K562 (cell line): ENCODE measurements at regions not wholly inside any gene's neighbourhood (a gene's known extent, or its start where the extent isn't known, plus 50 kb on each side); places are given as distances from the start of the nearest gene placed in this dataset.

Experiments used
- ATAC-seq: fragments of 200-7000 bp; cut with Tn5 transposase; 3 replicates; pipeline ENCODE4 v1.9.1; 2020; ENCODE audit warnings: moderate library complexity
- BruUV-seq: library from RNA; stranded (reverse); fragments of 400-500 nt; replicated peaks from 2 replicates; lab custom pipeline; 2021; lab: Mats Ljungman, UMichigan
- CTCF ChIA-PET: fragments of 300-600 bp; formaldehyde crosslinking; extraction: SDS; loops from one replicate; lab custom pipeline; 2021; ENCODE audit warnings: low intra/inter-chr PET ratio; lab: Yijun Ruan, JAX
- POLR2A ChIA-PET: fragments of 300-600, 350-650 bp; sonication (Branson Sonifier 250); formaldehyde crosslinking; extraction: SDS; loops from one replicate; lab custom pipeline; 2021; ENCODE audit warnings: antibody characterized with exemption, inconsistent platforms; lab: Yijun Ruan, JAX
- DNase-seq, 4 experiments: peaks; one replicate each; pipeline versions ENCODE4 v3.0.0 to v3.0.0-alpha.2; 2011 to 2018; ENCODE audit warnings: low spot score in 3 of 4, mixed read lengths in 3 of 4; ENCODE audit errors: extremely low read depth in 1 of 4
- FAIRE-seq: peaks from 2 replicates; lab custom pipeline; 2011; peaks lifted over from hg19 to GRCh38; lab: Jason Lieb, UNC
- H2AFZ ChIP-seq: 2 replicates; pipeline ENCODE4 v1.6.0; 2011; ENCODE audit warnings: low read depth, low read length, control low read depth, inconsistent platforms
- H3K27ac ChIP-seq: fragments of 200-600 bp; 3 replicates; pipeline ENCODE4 v1.8.0; 2011; ENCODE audit warnings: low read depth, mild to moderate bottlenecking, control low read depth, inconsistent platforms, low read length, moderate library complexity, mixed read lengths; ENCODE audit errors: extremely low read depth
- H3K27me3 ChIP-seq, 2 experiments: fragments of 300-600 bp in 1 of 2; 2 replicates in 1 of 2; 3 replicates in 1 of 2; pipeline versions ENCODE4 v1.6.0 to v1.8.0; 2011; ENCODE audit warnings: inconsistent platforms in 2 of 2, low read length in 2 of 2, mild to moderate bottlenecking in 1 of 2, mixed read lengths in 1 of 2, moderate library complexity in 1 of 2; ENCODE audit not compliant: control insufficient read depth in 2 of 2, insufficient read depth in 2 of 2
- H3K36me3 ChIP-seq: fragments of 300-600 bp; 3 replicates; pipeline ENCODE4 v1.8.0; 2011; ENCODE audit warnings: mild to moderate bottlenecking, low read length, inconsistent platforms; ENCODE audit not compliant: control insufficient read depth, insufficient read depth
- H3K4me1 ChIP-seq, 2 experiments: fragments of 200-600 bp in 1 of 2; replicated peaks in 1 of 2; 2 replicates in 1 of 2; 3 replicates in 1 of 2; pipeline versions ENCODE4 v1.5.1 to v1.8.0; 2011; ENCODE audit warnings: inconsistent platforms in 2 of 2, low read length in 2 of 2, mild to moderate bottlenecking in 1 of 2, mixed read lengths in 1 of 2, moderate library complexity in 1 of 2; ENCODE audit not compliant: control insufficient read depth in 2 of 2, insufficient read depth in 2 of 2
- H3K4me2 ChIP-seq: 2 replicates; pipeline ENCODE4 v1.6.1; 2011; ENCODE audit warnings: low read length, control low read depth, inconsistent platforms, mixed read lengths; ENCODE audit not compliant: insufficient read depth
- H3K4me3 ChIP-seq: fragments of 200-600 bp; sonication (generic), shearing (Covaris generic); 2 replicates; pipeline ENCODE4 v1.5.1; 2016; ENCODE audit warnings: control low read depth, inconsistent platforms
- H3K79me2 ChIP-seq: fragments of 200-600 bp; 3 replicates; pipeline ENCODE4 v1.8.0; 2011; ENCODE audit warnings: low read length, inconsistent platforms; ENCODE audit not compliant: control insufficient read depth, insufficient read depth
- H3K9ac ChIP-seq, 2 experiments: 2 replicates each; pipeline versions ENCODE4 v1.6.0 to v1.6.1; 2011; ENCODE audit warnings: low read depth in 2 of 2, low read length in 2 of 2, control low read depth in 1 of 2, inconsistent platforms in 1 of 2, mild to moderate bottlenecking in 1 of 2, mixed read lengths in 1 of 2; ENCODE audit not compliant: insufficient read depth in 1 of 2
- H3K9me1 ChIP-seq: one replicate; pipeline ENCODE4 v1.6.0; 2011; ENCODE audit warnings: inconsistent platforms, mild to moderate bottlenecking, low read length, moderate library complexity; ENCODE audit not compliant: control insufficient read depth, insufficient read depth
- H3K9me3 ChIP-seq: replicated peaks from 2 replicates; pipeline ENCODE4 v1.5.1; 2011; ENCODE audit warnings: low read depth, low read length, inconsistent platforms; ENCODE audit not compliant: control insufficient read depth, insufficient read depth
- H4K20me1 ChIP-seq: replicated peaks from 2 replicates; pipeline ENCODE4 v1.6.1; 2011; ENCODE audit warnings: low read length, inconsistent platforms, mixed read lengths; ENCODE audit not compliant: control insufficient read depth, insufficient read depth
- ELF4 ChIP-seq: fragments of 450-650 bp; formaldehyde crosslinking; IDR thresholded peaks from 2 replicates; pipeline ENCODE4 v1.4.0; 2022; ENCODE audit warnings: missing genetic modification characterization
- ERF ChIP-seq: fragments of 450-650 bp; formaldehyde crosslinking; IDR thresholded peaks from 2 replicates; pipeline ENCODE4 v1.4.0; 2020; ENCODE audit warnings: mild to moderate bottlenecking, mixed read lengths
- ZBTB17 ChIP-seq: fragments of 450-650 bp; formaldehyde crosslinking; IDR thresholded peaks from 2 replicates; pipeline ENCODE4 v1.4.0; 2020; ENCODE audit warnings: mild to moderate bottlenecking
- WGBS: fragments of 100-300 bp; shearing (Covaris generic); methylation state at CpG from one replicate; pipeline ENCODE4 v1.1.6; 2016; ENCODE audit warnings: low coverage, mixed read lengths; ENCODE audit not compliant: insufficient coverage; ENCODE audit errors: missing lambda C conversion rate; 5-methylcytosine and 5-hydroxymethylcytosine counted together
- in situ Hi-C: fragments of 300-500 bp; cut with MboI; formaldehyde crosslinking; loops from 4 replicates; pipeline ENCODE4 v1.15.0; 2018; ENCODE audit warnings: inconsistent platforms, mixed read lengths
- intact Hi-C: fragments of 100-400 bp; cut with micrococcal nuclease; formaldehyde crosslinking; loops from 2 replicates; pipeline ENCODE4 v1.14.2; 2022
- TF ChIP-seq, protein P1 (sequence below), 3 experiments: IDR thresholded peaks in 2 of 3; conservative IDR thresholded peaks in 1 of 3; 2 replicates each; pipeline ENCODE4 v1.5.1; 2011 to 2012; ENCODE audit warnings: low read length in 3 of 3, mild to moderate bottlenecking in 3 of 3, control low read depth in 2 of 3, improper control_type of control experiment in 1 of 3, inconsistent platforms in 1 of 3, low read depth in 1 of 3, mixed read lengths in 1 of 3, moderate library complexity in 1 of 3; ENCODE audit not compliant: insufficient read depth in 2 of 3

DNA sequence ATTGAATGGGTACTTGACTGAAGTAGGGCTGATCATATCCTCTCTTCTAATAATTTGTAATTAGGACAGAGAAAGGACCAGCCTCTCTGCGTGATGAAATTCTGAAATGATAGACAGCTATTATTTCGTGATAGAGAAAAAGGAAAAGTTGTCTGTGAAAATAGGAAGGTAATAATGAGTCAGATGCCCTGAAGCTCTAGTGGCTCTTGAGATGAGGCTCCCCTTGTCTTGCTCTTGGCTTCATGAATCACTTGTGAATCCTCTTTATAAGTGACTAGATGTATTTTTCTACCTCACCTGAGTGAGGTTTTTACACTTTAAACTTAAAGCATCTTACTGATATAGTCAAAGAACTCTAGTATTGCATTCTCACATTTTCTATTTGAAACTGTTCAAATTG is 888.9 kb downstream of the PCDH18 start (continued):
- TF ChIP-seq ZBTB17 (no peak), ERF (CRISPR knock-in tag) (no peak)

DNA sequence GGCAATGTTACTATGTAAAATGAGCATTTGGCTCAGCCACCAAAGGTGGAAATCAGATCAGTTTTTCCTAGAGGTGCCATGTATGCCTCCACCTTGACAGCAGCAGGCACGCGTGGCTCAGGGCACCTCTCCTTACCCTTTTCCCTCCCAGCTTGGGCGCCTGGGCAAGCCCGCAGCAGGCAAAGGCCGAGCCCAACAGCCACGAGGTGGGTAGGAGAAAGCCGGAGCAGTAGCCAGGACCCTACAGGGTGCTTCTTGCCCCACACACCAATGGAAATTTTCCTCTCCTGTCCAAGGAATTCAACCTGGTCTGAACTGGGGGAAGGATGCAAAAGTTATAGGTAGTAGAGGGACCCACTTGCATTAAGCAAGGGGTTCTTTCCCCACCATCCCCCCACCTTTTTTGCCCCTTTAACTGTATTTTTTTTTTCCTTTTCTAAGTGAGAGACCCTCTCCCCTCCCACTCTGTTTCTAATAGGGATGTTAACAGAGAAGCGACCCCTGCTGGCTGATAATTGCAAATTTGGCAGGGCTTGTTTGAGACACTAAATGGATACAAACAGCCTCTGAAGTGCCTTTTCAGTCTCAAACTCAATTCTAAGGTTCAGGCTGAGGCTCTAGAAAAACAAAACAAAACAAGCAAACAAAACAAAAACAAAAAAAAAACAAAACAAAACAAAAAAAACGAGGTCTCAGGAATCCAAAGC is 895.1 kb downstream of the PCDH18 start:
- H3K9me3 ChIP-seq, result no peaks in the 10 kb centered on the region
- WGBS, result 1% methylated on average over 9 of the region's 9 CpGs
- no peaks in the 10 kb centered on the region for H3K36me3 ChIP-seq
- no peaks in the 10 kb centered on the region for H4K20me1 ChIP-seq
- no TSS peak for BruUV-seq
- ATAC-seq (no peak), DNase-seq (peak; percentile 3 to 19 (median 12)), FAIRE-seq (no peak)
- no peaks in the 10 kb centered on the region for H3K27me3 ChIP-seq
- POLR2A ChIA-PET, result no interaction called here
- no peak overlapping the region for H2AFZ ChIP-seq
- no peak overlapping the region for H3K27ac ChIP-seq
- no peak overlapping the region for H3K4me2 ChIP-seq
- TF ChIP-seq ELF4, result no peak
- TF ChIP-seq, protein P1, sequence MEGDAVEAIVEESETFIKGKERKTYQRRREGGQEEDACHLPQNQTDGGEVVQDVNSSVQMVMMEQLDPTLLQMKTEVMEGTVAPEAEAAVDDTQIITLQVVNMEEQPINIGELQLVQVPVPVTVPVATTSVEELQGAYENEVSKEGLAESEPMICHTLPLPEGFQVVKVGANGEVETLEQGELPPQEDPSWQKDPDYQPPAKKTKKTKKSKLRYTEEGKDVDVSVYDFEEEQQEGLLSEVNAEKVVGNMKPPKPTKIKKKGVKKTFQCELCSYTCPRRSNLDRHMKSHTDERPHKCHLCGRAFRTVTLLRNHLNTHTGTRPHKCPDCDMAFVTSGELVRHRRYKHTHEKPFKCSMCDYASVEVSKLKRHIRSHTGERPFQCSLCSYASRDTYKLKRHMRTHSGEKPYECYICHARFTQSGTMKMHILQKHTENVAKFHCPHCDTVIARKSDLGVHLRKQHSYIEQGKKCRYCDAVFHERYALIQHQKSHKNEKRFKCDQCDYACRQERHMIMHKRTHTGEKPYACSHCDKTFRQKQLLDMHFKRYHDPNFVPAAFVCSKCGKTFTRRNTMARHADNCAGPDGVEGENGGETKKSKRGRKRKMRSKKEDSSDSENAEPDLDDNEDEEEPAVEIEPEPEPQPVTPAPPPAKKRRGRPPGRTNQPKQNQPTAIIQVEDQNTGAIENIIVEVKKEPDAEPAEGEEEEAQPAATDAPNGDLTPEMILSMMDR (IDR thresholded peaks at IDR 0.05 in 2 of 3, conservative IDR thresholded peaks at IDR 0.05 in 1 of 3; ENCODE audit: insufficient read depth in 2 of 3, low read depth in 1 of 3, low read length in 3 of 3), result peak in 2 of 3 experiments; percentile 17 to 29; a peak in 1 of 6 replicates
- no peak overlapping the region for H3K9ac ChIP-seq
- intact Hi-C loops, result no loop called here
- H3K4me3 ChIP-seq, result no peak overlapping the region
- no peaks in the 10 kb centered on the region for H3K4me1 ChIP-seq
- CTCF ChIA-PET, result no interaction called here
- no peaks in the 10 kb centered on the region for H3K79me2 ChIP-seq
- in situ Hi-C loops, result no loop called here
- no peaks in the 10 kb centered on the region for H3K9me1 ChIP-seq
